ENCODE measurements at regions not wholly inside any gene's neighbourhood (a gene's known extent, or its start where the extent isn't known, plus 50 kb on each side); places are given as distances from the start of the nearest gene placed in this dataset.
"Not testable (repeated sequence)": the region's sequence is repeated elsewhere in the genome, so short reads cannot be mapped to it uniquely, and the experiment has no call there.

DNA sequence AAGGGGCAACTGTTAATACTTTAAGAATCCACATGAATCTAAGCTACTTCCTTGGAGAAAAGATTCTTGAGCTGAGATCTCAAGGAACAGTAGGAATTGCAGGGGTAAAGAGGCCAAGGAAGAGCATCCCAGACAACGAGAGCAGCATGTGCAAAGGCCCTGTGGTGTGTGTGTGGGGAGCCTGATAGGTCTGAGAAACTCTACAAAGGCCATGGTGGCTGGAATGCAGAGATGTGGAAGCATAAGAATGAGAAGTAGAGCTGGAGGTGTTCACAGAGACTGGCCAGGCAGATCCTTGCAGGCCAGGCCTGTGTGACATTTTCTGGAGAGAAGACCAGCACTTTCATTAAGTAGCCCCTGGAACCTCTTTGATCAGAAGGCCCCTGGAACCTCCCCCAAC, 105.8 kb upstream of the GRK3 start:
- TF ChIP-seq, protein P1, sequence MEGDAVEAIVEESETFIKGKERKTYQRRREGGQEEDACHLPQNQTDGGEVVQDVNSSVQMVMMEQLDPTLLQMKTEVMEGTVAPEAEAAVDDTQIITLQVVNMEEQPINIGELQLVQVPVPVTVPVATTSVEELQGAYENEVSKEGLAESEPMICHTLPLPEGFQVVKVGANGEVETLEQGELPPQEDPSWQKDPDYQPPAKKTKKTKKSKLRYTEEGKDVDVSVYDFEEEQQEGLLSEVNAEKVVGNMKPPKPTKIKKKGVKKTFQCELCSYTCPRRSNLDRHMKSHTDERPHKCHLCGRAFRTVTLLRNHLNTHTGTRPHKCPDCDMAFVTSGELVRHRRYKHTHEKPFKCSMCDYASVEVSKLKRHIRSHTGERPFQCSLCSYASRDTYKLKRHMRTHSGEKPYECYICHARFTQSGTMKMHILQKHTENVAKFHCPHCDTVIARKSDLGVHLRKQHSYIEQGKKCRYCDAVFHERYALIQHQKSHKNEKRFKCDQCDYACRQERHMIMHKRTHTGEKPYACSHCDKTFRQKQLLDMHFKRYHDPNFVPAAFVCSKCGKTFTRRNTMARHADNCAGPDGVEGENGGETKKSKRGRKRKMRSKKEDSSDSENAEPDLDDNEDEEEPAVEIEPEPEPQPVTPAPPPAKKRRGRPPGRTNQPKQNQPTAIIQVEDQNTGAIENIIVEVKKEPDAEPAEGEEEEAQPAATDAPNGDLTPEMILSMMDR (IDR thresholded peaks at IDR 0.05), result not testable (repeated sequence)
- TF ChIP-seq POLR2A (IDR thresholded peaks at IDR 0.05), result not testable (repeated sequence)
